SK-N-SH (cell line): ENCODE measurements at regions not wholly inside any gene's neighbourhood (a gene's known extent, or its start where the extent isn't known, plus 50 kb on each side); places are given as distances from the start of the nearest gene placed in this dataset.

Source experiments
- CTCF ChIA-PET: fragments of 300-600, 350-600 bp; formaldehyde crosslinking; extraction: SDS; loops from one replicate; lab custom pipeline; 2021; lab: Yijun Ruan, JAX
- POLR2A ChIA-PET: fragments of 350-600 bp; sonication (Branson Sonifier 250); formaldehyde crosslinking; extraction: SDS; loops from one replicate; lab custom pipeline; 2020; ENCODE audit warnings: antibody characterized with exemption, inconsistent platforms; lab: Yijun Ruan, JAX
- DNase-seq: peaks from one replicate; pipeline ENCODE4 v3.0.0; 2012
- H2AFZ ChIP-seq: fragments of 200-600 bp; sonication (generic); 2 replicates; pipeline ENCODE4 v1.8.1; 2016; ENCODE audit warnings: antibody characterized with exemption, mild to moderate bottlenecking, low read depth
- H3F3A ChIP-seq: fragments of 200-600 bp; sonication (generic); replicated peaks from 2 replicates; pipeline ENCODE3; 2016; ENCODE audit warnings: antibody characterized with exemption, mild to moderate bottlenecking; ENCODE audit not compliant: insufficient read depth
- H3K27ac ChIP-seq, 2 experiments: fragments of 200-500 bp in 1 of 2; fragments of 200-600 bp in 1 of 2; sonication (Bioruptor generic) in 1 of 2; sonication (generic), shearing (Covaris generic) in 1 of 2; 2 replicates each; pipeline versions ENCODE4 v1.5.1 to v1.6.1; 2014 to 2016; ENCODE audit warnings: low read depth in 2 of 2, inconsistent platforms in 1 of 2, low read length in 1 of 2, mild to moderate bottlenecking in 1 of 2, mixed read lengths in 1 of 2
- H3K27me3 ChIP-seq: fragments of 200-600 bp; sonication (generic), shearing (Covaris generic); 2 replicates; pipeline ENCODE4 v1.6.1; 2016; ENCODE audit warnings: mixed run types; ENCODE audit not compliant: insufficient read depth
- H3K36me3 ChIP-seq, 2 experiments: fragments of 200-500 bp in 1 of 2; fragments of 200-600 bp in 1 of 2; sonication (Bioruptor generic) in 1 of 2; sonication (generic) in 1 of 2; replicated peaks in 1 of 2; 2 replicates each; pipeline versions ENCODE3 to v1.5.1; 2014 to 2016; ENCODE audit warnings: low read length in 1 of 2, mild to moderate bottlenecking in 1 of 2; ENCODE audit not compliant: insufficient read depth in 2 of 2, control insufficient read depth in 1 of 2
- H3K4me1 ChIP-seq, 2 experiments: fragments of 200-500 bp in 1 of 2; fragments of 200-600 bp in 1 of 2; sonication (Bioruptor generic) in 1 of 2; sonication (generic), shearing (Covaris generic) in 1 of 2; 2 replicates each; pipeline versions ENCODE4 v1.5.1 to v1.6.1; 2014 to 2016; ENCODE audit warnings: low read depth in 1 of 2, low read length in 1 of 2, mixed run types in 1 of 2; ENCODE audit not compliant: insufficient read depth in 2 of 2, control insufficient read depth in 1 of 2
- H3K4me2 ChIP-seq: fragments of 200-600 bp; sonication (generic), shearing (Covaris generic); 2 replicates; pipeline ENCODE4 v1.6.1; 2017; ENCODE audit warnings: mixed run types
- H3K4me3 ChIP-seq, 2 experiments: fragments of 200-500 bp in 1 of 2; fragments of 200-600 bp in 1 of 2; sonication (Bioruptor generic) in 1 of 2; sonication (generic), shearing (Covaris generic) in 1 of 2; 2 replicates each; pipeline versions ENCODE4 v1.5.1 to v1.8.1; 2014 to 2016; ENCODE audit warnings: low read depth in 2 of 2, inconsistent platforms in 1 of 2, low read length in 1 of 2, mild to moderate bottlenecking in 1 of 2, mixed read lengths in 1 of 2, moderate library complexity in 1 of 2
- H3K79me2 ChIP-seq: fragments of 200-600 bp; sonication (generic); 2 replicates; pipeline ENCODE4 v1.8.1; 2017; ENCODE audit warnings: mild to moderate bottlenecking; ENCODE audit not compliant: insufficient read depth
- H3K9ac ChIP-seq: fragments of 200-600 bp; sonication (generic); 2 replicates; pipeline ENCODE4 v1.6.1; 2017; ENCODE audit warnings: mixed run types
- H3K9me2 ChIP-seq: fragments of 200-600 bp; sonication (generic); 2 replicates; pipeline ENCODE4 v1.6.1; 2017; ENCODE audit warnings: mixed run types
- H3K9me3 ChIP-seq: fragments of 200-600 bp; sonication (generic); 2 replicates; pipeline ENCODE4 v1.6.1; 2017; ENCODE audit warnings: mixed run types, mild to moderate bottlenecking, moderate library complexity
- H4K20me1 ChIP-seq: fragments of 200-600 bp; sonication (generic); 2 replicates; pipeline ENCODE4 v1.6.1; 2017; ENCODE audit warnings: mild to moderate bottlenecking, mixed run types; ENCODE audit not compliant: insufficient read depth
- CTCF ChIP-seq: fragments of 200-600 bp; sonication (generic); IDR thresholded peaks from 2 replicates; pipeline ENCODE4 v1.6.1; 2017; ENCODE audit warnings: antibody characterized with exemption, mild to moderate bottlenecking, moderate library complexity
- ELF1 ChIP-seq: IDR thresholded peaks from 2 replicates; pipeline ENCODE4 v1.4.0; 2012
- EP300 ChIP-seq, 2 experiments: IDR thresholded peaks; 2 replicates each; pipeline versions ENCODE4 v1.4.0 to v1.6.1; 2012; ENCODE audit warnings: borderline replicate concordance in 1 of 2, low read depth in 1 of 2, low read length in 1 of 2
- EZH2phosphoT487 ChIP-seq: fragments of 200-600 bp; sonication (generic); IDR thresholded peaks from 2 replicates; pipeline ENCODE4 v1.6.1; 2017; ENCODE audit warnings: low read depth, mixed run types, mild to moderate bottlenecking, antibody characterized with exemption, moderate library complexity, borderline replicate concordance
- FOSL2 ChIP-seq: IDR thresholded peaks from 2 replicates; pipeline ENCODE4 v1.4.0; 2012; ENCODE audit warnings: low read depth, mild to moderate bottlenecking, moderate library complexity, borderline replicate concordance
- FOXM1 ChIP-seq: IDR thresholded peaks from 2 replicates; pipeline ENCODE4 v1.4.0; 2012; ENCODE audit warnings: low read depth, mild to moderate bottlenecking
- GABPA ChIP-seq: IDR thresholded peaks from 2 replicates; pipeline ENCODE4 v1.4.0; 2012; ENCODE audit warnings: low read depth, mild to moderate bottlenecking
- GATA2 ChIP-seq: sonication (generic); formaldehyde crosslinking; IDR thresholded peaks from 2 replicates; pipeline ENCODE4 v1.5.0; 2020; ENCODE audit warnings: mild to moderate bottlenecking, missing genetic modification reagents
- JUND ChIP-seq: IDR thresholded peaks from 2 replicates; pipeline ENCODE4 v1.4.0; 2012
- MXI1 ChIP-seq: IDR thresholded peaks from 2 replicates; pipeline ENCODE4 v1.6.1; 2012; ENCODE audit warnings: mild to moderate bottlenecking, low read depth, low read length, improper control_type of control experiment
- NFIC ChIP-seq: IDR thresholded peaks from 2 replicates; pipeline ENCODE4 v1.4.0; 2012; ENCODE audit warnings: borderline replicate concordance
- NRF1 ChIP-seq: IDR thresholded peaks from 2 replicates; pipeline ENCODE4 v1.6.1; 2012; ENCODE audit warnings: low read depth, mild to moderate bottlenecking, low read length
- RAD21 ChIP-seq: IDR thresholded peaks from 2 replicates; pipeline ENCODE4 v1.6.1; 2012; ENCODE audit warnings: mild to moderate bottlenecking, low read length
- RCOR1 ChIP-seq: fragments of 150-350 bp; IDR thresholded peaks from 2 replicates; pipeline ENCODE4 v1.6.1; 2017; ENCODE audit warnings: antibody characterized with exemption, low read length
- REST ChIP-seq: IDR thresholded peaks from 2 replicates; pipeline ENCODE4 v1.6.1; 2012; ENCODE audit warnings: mild to moderate bottlenecking, low read depth, low read length, moderate library complexity
- RFX5 ChIP-seq: IDR thresholded peaks from 2 replicates; pipeline ENCODE4 v1.6.1; 2012; ENCODE audit warnings: mild to moderate bottlenecking, improper control_type of control experiment, low read length
- RXRA ChIP-seq: IDR thresholded peaks from 2 replicates; pipeline ENCODE4 v1.4.0; 2012; ENCODE audit warnings: low read depth, mild to moderate bottlenecking, borderline replicate concordance
- SIN3A ChIP-seq: IDR thresholded peaks from 2 replicates; pipeline ENCODE4 v1.6.1; 2012; ENCODE audit warnings: low read depth, mild to moderate bottlenecking, low read length, moderate library complexity, borderline replicate concordance
- SMC3 ChIP-seq: IDR thresholded peaks from 2 replicates; pipeline ENCODE4 v1.6.1; 2012; ENCODE audit warnings: low read depth, low read length, improper control_type of control experiment
- TAF1 ChIP-seq: IDR thresholded peaks from 2 replicates; pipeline ENCODE4 v1.6.1; 2012; ENCODE audit warnings: low read depth, mild to moderate bottlenecking, low read length, moderate library complexity, borderline replicate concordance
- TCF12 ChIP-seq: IDR thresholded peaks from 2 replicates; pipeline ENCODE4 v1.4.0; 2012
- TEAD4 ChIP-seq: IDR thresholded peaks from 2 replicates; pipeline ENCODE4 v1.4.0; 2012; ENCODE audit warnings: mild to moderate bottlenecking, borderline replicate concordance; ENCODE audit not compliant: insufficient read depth
- USF1 ChIP-seq: IDR thresholded peaks from 2 replicates; pipeline ENCODE4 v1.4.0; 2012; ENCODE audit warnings: low read depth, borderline replicate concordance
- USF2 ChIP-seq: fragments of 150-350 bp; IDR thresholded peaks from 2 replicates; pipeline ENCODE4 v1.6.1; 2017; ENCODE audit warnings: antibody characterized with exemption, low read length, low read depth, borderline replicate concordance
- YY1 ChIP-seq: IDR thresholded peaks from 2 replicates; pipeline ENCODE4 v1.4.0; 2012; ENCODE audit warnings: low read depth, mild to moderate bottlenecking
- ZBTB33 ChIP-seq: IDR thresholded peaks from 2 replicates; pipeline ENCODE4 v1.4.0; 2012; ENCODE audit warnings: low read depth, borderline replicate concordance

- H2AFZ ChIP-seq: no peak overlapping the region
- POLR2A ChIA-PET: interaction anchor here (1.1 kb wide), 1 partner anchor 9 kb away, joined by 3 read pairs; no protein-coding TSS in a partner anchor
- no peak overlapping the region for H3K4me3 ChIP-seq
- no peaks in the 10 kb centered on the region for H3K9me3 ChIP-seq
- H3K4me1 ChIP-seq: peaks cover 0 to 6% of the 10 kb centered on the region in 2 experiments; a peak in 2 of 4 replicates
- no peaks in the 10 kb centered on the region for H3K27me3 ChIP-seq
- H3K27ac ChIP-seq: peak overlapping the region; percentile 20 to 99; a peak in 3 of 4 replicates
- H3K9me2 ChIP-seq: no peaks in the 10 kb centered on the region; the same call in 1 of the 2 replicates
- no peaks in the 10 kb centered on the region for H4K20me1 ChIP-seq
- CTCF ChIA-PET: interaction anchor here (0.7 to 1.4 kb wide), 2 partner anchors 105 to 200 kb away, joined by 3 to 4 read pairs; no protein-coding TSS in a partner anchor
- no peak overlapping the region for H3K4me2 ChIP-seq
- peak; percentile 43 for DNase-seq
- no peaks in the 10 kb centered on the region for H3F3A ChIP-seq
- no peaks in the 10 kb centered on the region for H3K79me2 ChIP-seq
- no peak overlapping the region for H3K9ac ChIP-seq
- peaks cover 0 to 2% of the 10 kb centered on the region in 2 experiments for H3K36me3 ChIP-seq
- TF ChIP-seq MXI1 (peak; percentile 42; the same call in 1 of the 2 replicates), SIN3A (no peak), FOSL2 (no peak), NRF1 (no peak), JUND (no peak), TEAD4 (0 out of 2 replicates have a peak, but pooled peaks have one; percentile 31), GATA2 (CRISPR knock-in tag) (peak; percentile 81), YY1 (no peak), CTCF (no peak), FOXM1 (no peak), TAF1 (no peak), ELF1 (no peak), TCF12 (peak; percentile 54), SMC3 (0 out of 2 replicates have a peak, but pooled peaks have one; percentile 3), RAD21 (peak; percentile 46), EZH2phosphoT487 (no peak), RFX5 (peak; percentile 60; the same call in 1 of the 2 replicates), GABPA (no peak), USF1 (no peak), USF2 (no peak), RXRA (no peak), ZBTB33 (no peak), NFIC (no peak), EP300 (IDR thresholded peaks at IDR 0.05; ENCODE audit: borderline replicate concordance in 1 of 2, low read depth in 1 of 2, low read length in 1 of 2) (peak; percentile 18 to 97; a peak in 2 of 4 replicates), RCOR1 (peak; percentile 86), REST (no peak)
Observed at GRCh38 chr6:23245572-23245971, 676.2 kb downstream of the HDGFL1 start.
